Neural crest cell (in vitro differentiated cells): ENCODE measurements at regions not wholly inside any gene's neighbourhood (a gene's known extent, or its start where the extent isn't known, plus 50 kb on each side); places are given as distances from the start of the nearest gene placed in this dataset.

Source experiments
- DNase-seq: peaks from one replicate; pipeline ENCODE4 v3.0.0; 2021; ENCODE audit warnings: low read depth, mixed read lengths, low spot score
- H3K27ac Mint-ChIP-seq: one replicate; pipeline ENCODE4 v1.8.0; 2021; ENCODE audit warnings: mild to moderate bottlenecking, mixed read lengths; ENCODE audit not compliant: unreplicated experiment
- H3K27me3 Mint-ChIP-seq: 2 replicates; pipeline ENCODE4 v1.8.0; 2021; ENCODE audit warnings: low read depth, mild to moderate bottlenecking, mixed read lengths
- H3K36me3 Mint-ChIP-seq: 2 replicates; pipeline ENCODE4 v1.8.0; 2021; ENCODE audit warnings: low read depth, mild to moderate bottlenecking, mixed read lengths
- H3K4me1 Mint-ChIP-seq: 2 replicates; pipeline ENCODE4 v1.8.0; 2021; ENCODE audit warnings: mixed read lengths
- H3K4me3 Mint-ChIP-seq: one replicate; pipeline ENCODE4 v1.8.0; 2021; ENCODE audit warnings: mild to moderate bottlenecking, mixed read lengths
- H3K9me3 Mint-ChIP-seq: 2 replicates; pipeline ENCODE4 v1.8.0; 2021; ENCODE audit warnings: mixed read lengths
- TF ChIP-seq, protein P1 (sequence below): fragments of 200-600 bp; sonication (generic); conservative IDR thresholded peaks from 2 replicates; pipeline ENCODE4 v1.5.0; 2021; ENCODE audit warnings: antibody characterized with exemption, mild to moderate bottlenecking

- no peak for DNase-seq
- Mint-ChIP-seq H3K27ac (no peak overlapping the region), H3K4me3 (no peak overlapping the region), H3K27me3 (peaks cover 18% of the 10 kb centered on the region), H3K36me3 (no peaks in the 10 kb centered on the region), H3K9me3 (no peaks in the 10 kb centered on the region), H3K4me1 (peaks cover 14% of the 10 kb centered on the region)
- TF ChIP-seq, protein P1, sequence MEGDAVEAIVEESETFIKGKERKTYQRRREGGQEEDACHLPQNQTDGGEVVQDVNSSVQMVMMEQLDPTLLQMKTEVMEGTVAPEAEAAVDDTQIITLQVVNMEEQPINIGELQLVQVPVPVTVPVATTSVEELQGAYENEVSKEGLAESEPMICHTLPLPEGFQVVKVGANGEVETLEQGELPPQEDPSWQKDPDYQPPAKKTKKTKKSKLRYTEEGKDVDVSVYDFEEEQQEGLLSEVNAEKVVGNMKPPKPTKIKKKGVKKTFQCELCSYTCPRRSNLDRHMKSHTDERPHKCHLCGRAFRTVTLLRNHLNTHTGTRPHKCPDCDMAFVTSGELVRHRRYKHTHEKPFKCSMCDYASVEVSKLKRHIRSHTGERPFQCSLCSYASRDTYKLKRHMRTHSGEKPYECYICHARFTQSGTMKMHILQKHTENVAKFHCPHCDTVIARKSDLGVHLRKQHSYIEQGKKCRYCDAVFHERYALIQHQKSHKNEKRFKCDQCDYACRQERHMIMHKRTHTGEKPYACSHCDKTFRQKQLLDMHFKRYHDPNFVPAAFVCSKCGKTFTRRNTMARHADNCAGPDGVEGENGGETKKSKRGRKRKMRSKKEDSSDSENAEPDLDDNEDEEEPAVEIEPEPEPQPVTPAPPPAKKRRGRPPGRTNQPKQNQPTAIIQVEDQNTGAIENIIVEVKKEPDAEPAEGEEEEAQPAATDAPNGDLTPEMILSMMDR = no peak
Observed at GRCh38 chr16:86052115-86052670, 153.2 kb downstream of the IRF8 start.

- TF ChIP-seq, protein P1 = no peak
- Mint-ChIP-seq H3K36me3 (no peaks in the 10 kb centered on the region), H3K27ac (no peak overlapping the region), H3K27me3 (peaks cover 11% of the 10 kb centered on the region), H3K4me3 (no peak overlapping the region), H3K9me3 (no peaks in the 10 kb centered on the region), H3K4me1 (peaks cover 10% of the 10 kb centered on the region)
- DNase-seq = no peak
Observed at GRCh38 chr16:86052926-86053325, 154.0 kb downstream of the IRF8 start.

GRCh38 chr16:86059253-86060171 lies 160.6 kb downstream of the IRF8 start:
- TF ChIP-seq, protein P1 = no peak
- no peaks in the 10 kb centered on the region for H3K36me3 Mint-ChIP-seq
- no peak for DNase-seq
- no peak overlapping the region for H3K27ac Mint-ChIP-seq
- no peaks in the 10 kb centered on the region for H3K9me3 Mint-ChIP-seq
- peaks cover 8% of the 10 kb centered on the region for H3K4me1 Mint-ChIP-seq
- H3K27me3 Mint-ChIP-seq = peaks cover 11% of the 10 kb centered on the region
- no peak overlapping the region for H3K4me3 Mint-ChIP-seq

DNA sequence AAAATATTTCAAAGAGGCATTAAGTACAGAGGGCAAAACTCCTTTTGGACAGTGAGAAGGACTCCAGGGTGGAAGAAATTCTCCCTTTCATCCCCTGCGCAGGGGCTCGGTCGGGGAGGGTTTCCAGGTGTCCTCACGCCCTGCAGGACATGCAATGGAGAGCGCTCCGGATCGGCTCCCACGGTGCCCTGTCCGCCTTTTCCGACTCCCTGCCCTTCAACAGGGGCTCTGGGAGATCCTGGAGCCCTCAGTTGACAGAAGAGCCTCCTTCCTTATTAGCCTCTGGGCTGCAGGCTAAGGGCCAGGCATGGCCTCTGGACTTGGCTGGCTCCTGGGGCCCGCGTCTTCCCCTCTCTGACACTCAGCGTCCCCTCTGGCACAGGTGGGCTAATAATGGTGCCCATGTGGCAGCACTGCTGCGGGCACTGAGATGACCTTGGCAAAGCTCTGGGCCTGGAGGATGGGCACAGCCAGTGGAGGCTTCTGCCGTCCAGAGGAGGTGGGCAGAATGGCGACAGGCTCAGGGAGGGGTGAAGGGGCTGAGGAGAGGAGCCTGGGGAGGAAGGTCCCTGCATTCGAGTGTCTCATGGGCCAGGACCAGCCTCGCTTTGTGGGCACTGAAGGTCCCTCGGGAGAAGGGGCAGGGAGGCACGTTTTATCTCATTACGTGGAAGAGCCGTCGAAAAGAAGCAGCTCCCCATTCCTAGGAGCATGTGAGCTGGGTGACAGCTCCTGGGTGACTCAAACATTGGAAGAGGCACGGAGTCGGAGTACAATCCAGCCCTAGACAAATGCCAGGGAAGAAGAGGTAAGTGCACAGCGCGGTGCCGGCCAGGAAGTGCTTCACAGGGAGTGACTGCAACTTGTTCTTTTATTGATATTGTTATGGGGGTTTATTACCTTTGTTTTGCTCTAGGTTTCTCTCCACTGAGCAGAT lies 161.7 kb downstream of the IRF8 start:
- H3K4me3 Mint-ChIP-seq = no peak overlapping the region
- H3K4me1 Mint-ChIP-seq = peaks cover 9% of the 10 kb centered on the region
- no peak for DNase-seq
- peaks cover 7% of the 10 kb centered on the region for H3K27me3 Mint-ChIP-seq
- H3K9me3 Mint-ChIP-seq = no peaks in the 10 kb centered on the region
- no peaks in the 10 kb centered on the region for H3K36me3 Mint-ChIP-seq
- no peak overlapping the region for H3K27ac Mint-ChIP-seq
- TF ChIP-seq, protein P1 = no peak

DNA sequence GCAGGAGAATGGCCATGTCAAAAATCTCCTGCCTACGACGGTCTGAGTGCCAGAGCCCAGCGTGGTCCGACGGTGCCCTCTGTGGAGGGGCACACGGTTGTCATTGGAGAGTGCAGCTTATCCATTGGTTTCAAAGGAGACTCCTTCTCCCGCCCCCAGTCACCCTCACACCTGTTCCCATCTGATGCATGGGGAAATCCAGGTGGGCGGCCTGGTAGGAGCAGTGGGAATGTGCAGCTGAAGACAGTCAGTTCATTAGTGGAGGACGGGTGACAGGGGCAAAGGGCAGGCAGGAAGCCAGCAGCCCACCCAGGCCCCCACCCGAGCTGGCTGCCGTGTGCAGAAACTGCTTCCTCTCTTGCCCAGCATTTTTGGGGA lies 162.3 kb downstream of the IRF8 start:
- peaks cover 14% of the 10 kb centered on the region for H3K4me1 Mint-ChIP-seq
- H3K9me3 Mint-ChIP-seq = no peaks in the 10 kb centered on the region
- no peak for DNase-seq
- H3K36me3 Mint-ChIP-seq = no peaks in the 10 kb centered on the region
- TF ChIP-seq, protein P1 = no peak
- H3K27ac Mint-ChIP-seq = no peak overlapping the region
- peaks cover 4% of the 10 kb centered on the region for H3K27me3 Mint-ChIP-seq
- no peak overlapping the region for H3K4me3 Mint-ChIP-seq
